AG04449 (cell line): ENCODE measurements at regions not wholly inside any gene's neighbourhood (a gene's known extent, or its start where the extent isn't known, plus 50 kb on each side); places are given as distances from the start of the nearest gene placed in this dataset.

Experiments used
- CTCF ChIA-PET: fragments of 350-600 bp; formaldehyde crosslinking; extraction: SDS; loops from one replicate; lab custom pipeline; 2021; ENCODE audit warnings: antibody characterized with exemption; lab: Yijun Ruan, JAX
- POLR2A ChIA-PET: fragments of 400-600, 350-600 bp; formaldehyde crosslinking; extraction: SDS; loops from one replicate; lab custom pipeline; 2020; ENCODE audit warnings: antibody characterized with exemption, inconsistent platforms; lab: Yijun Ruan, JAX
- DNase-seq: peaks from one replicate; pipeline ENCODE4 v3.0.0-alpha.2; 2010; ENCODE audit warnings: low read depth, low spot score
- H3K4me3 ChIP-seq: 2 replicates; pipeline ENCODE4 v1.5.1; 2011; ENCODE audit warnings: low read depth, mild to moderate bottlenecking, control low read depth, low read length
- CTCF ChIP-seq: IDR thresholded peaks from one replicate; pipeline ENCODE4 v1.5.1; 2011; ENCODE audit warnings: mild to moderate bottlenecking, moderate library complexity, low read length, control low read depth, inconsistent platforms; ENCODE audit not compliant: insufficient read depth; ENCODE audit errors: missing control alignments

GRCh38 chr2:12948231-12948960, 231.7 kb downstream of the TRIB2 start:
- CTCF ChIA-PET = interaction anchor here (0.9 to 5.0 kb wide), 4 partner anchors 9 to 59 kb away, joined by 3 to 54 read pairs (median 9); no protein-coding TSS in a partner anchor

GRCh38 chr2:12948961-12949353, 232.2 kb downstream of the TRIB2 start:
- no peak overlapping the region for H3K4me3 ChIP-seq
- no peak for TF ChIP-seq CTCF
- no peak for DNase-seq
- POLR2A ChIA-PET = interaction anchor here (1.1 kb wide), 1 partner anchor 228 kb away, joined by 3 read pairs; no protein-coding TSS in a partner anchor
- CTCF ChIA-PET = interaction anchor here (1.7 to 5.0 kb wide), 3 partner anchors 9 to 58 kb away, joined by 7 to 54 read pairs (median 11); no protein-coding TSS in a partner anchor

More at GRCh38 chr2:12948231-12948960, 231.7 kb downstream of the TRIB2 start:
- TF ChIP-seq CTCF = no peak
- H3K4me3 ChIP-seq = no peak overlapping the region
- DNase-seq = no peak
- POLR2A ChIA-PET = no interaction called here

DNA sequence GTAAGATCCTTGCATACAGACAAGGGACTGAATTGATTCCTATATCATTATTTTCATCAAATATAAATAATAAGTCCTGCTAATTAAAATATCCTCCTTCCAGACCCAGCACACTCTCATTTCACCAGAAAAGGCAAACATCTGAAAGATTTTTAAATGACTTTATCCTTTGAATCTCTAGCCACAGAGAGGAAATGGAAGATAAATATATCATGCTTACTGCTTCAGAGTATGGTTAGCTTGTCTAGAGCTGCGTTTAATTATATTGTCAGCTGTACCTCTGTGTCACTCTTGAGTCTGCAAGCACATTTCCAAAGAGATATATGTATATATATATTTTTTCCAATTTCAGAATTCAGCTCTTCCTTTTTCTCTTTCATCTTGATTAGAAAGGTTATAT, 232.7 kb downstream of the TRIB2 start:
- no peak for DNase-seq
- ChIA-PET CTCF (interaction anchor here (1.7 to 5.0 kb wide), 3 partner anchors 10 to 58 kb away, joined by 7 to 54 read pairs (median 11); no protein-coding TSS in a partner anchor), POLR2A (interaction anchor here (1.1 kb wide), 1 partner anchor 229 kb away, joined by 3 read pairs; no protein-coding TSS in a partner anchor)
- H3K4me3 ChIP-seq = no peak overlapping the region
- no peak for TF ChIP-seq CTCF

GRCh38 chr2:12950174-12950573, 233.4 kb downstream of the TRIB2 start:
- POLR2A ChIA-PET = no interaction called here
- CTCF ChIA-PET = interaction anchor here (1.2 to 5.0 kb wide), 3 partner anchors 19 to 228 kb away, joined by 3 to 54 read pairs (median 11); no protein-coding TSS in a partner anchor
- no peak for DNase-seq
- H3K4me3 ChIP-seq = no peak overlapping the region
- TF ChIP-seq CTCF = no peak

GRCh38 chr2:12950957-12951656, 234.4 kb downstream of the TRIB2 start:
- TF ChIP-seq CTCF = no peak
- no peak for DNase-seq
- CTCF ChIA-PET = interaction anchor here (1.2 to 5.0 kb wide), 4 partner anchors 20 to 229 kb away, joined by 3 to 54 read pairs (median 14); no protein-coding TSS in a partner anchor
- POLR2A ChIA-PET = no interaction called here
- H3K4me3 ChIP-seq = no peak overlapping the region

GRCh38 chr2:12951657-12951973, 234.9 kb downstream of the TRIB2 start:
- no peak overlapping the region for H3K4me3 ChIP-seq
- TF ChIP-seq CTCF = no peak
- CTCF ChIA-PET = interaction anchor here (1.3 to 3.0 kb wide), 3 partner anchors 21 to 236 kb away, joined by 6 to 22 read pairs (median 7); partner anchors contain the start of gene TRIB2
- no peak for DNase-seq
- POLR2A ChIA-PET = no interaction called here
